ENCODE measurements at regions not wholly inside any gene's neighbourhood (a gene's known extent, or its start where the extent isn't known, plus 50 kb on each side); places are given as distances from the start of the nearest gene placed in this dataset.
"Not testable (repeated sequence)": the region's sequence is repeated elsewhere in the genome, so short reads cannot be mapped to it uniquely, and the experiment has no call there.

- no peak for TF ChIP-seq CTCF (IDR thresholded peaks at IDR 0.05; ENCODE audit: low read depth, low read length, missing control alignments)
- H3K27me3 ChIP-seq (replicated peaks), result no peaks in the 10 kb centered on the region
- H3K27ac ChIP-seq, result no peak overlapping the region
- no peak for DNase-seq
- no peak overlapping the region for H3K4me3 ChIP-seq (ENCODE audit: low read depth, low read length)
- H3K36me3 ChIP-seq (replicated peaks), result no peaks in the 10 kb centered on the region
- in situ Hi-C loops (cut with HindIII; ENCODE audit: low pct_ligation_motif_present, low sequenced_read_pairs), result no loop called here
Observed at GRCh38 chr3:56935811-56936210, 124.7 kb upstream of the SPATA12 start.

- H3K4me3 ChIP-seq (ENCODE audit: low read depth, low read length); H3K27me3 ChIP-seq (replicated peaks); DNase-seq; H3K36me3 ChIP-seq (replicated peaks); in situ Hi-C loops (cut with HindIII; ENCODE audit: low pct_ligation_motif_present, low sequenced_read_pairs); H3K27ac ChIP-seq: not testable (repeated sequence)
Observed at GRCh38 chr3:56934481-56934880, 126.0 kb upstream of the SPATA12 start.

GRCh38 chr3:56933803-56934202, 126.7 kb upstream of the SPATA12 start:
- DNase-seq, result no peak
- H3K36me3 ChIP-seq (replicated peaks), result no peaks in the 10 kb centered on the region
- no peak overlapping the region for H3K27ac ChIP-seq
- in situ Hi-C loops (cut with HindIII; ENCODE audit: low pct_ligation_motif_present, low sequenced_read_pairs), result no loop called here
- no peaks in the 10 kb centered on the region for H3K27me3 ChIP-seq (replicated peaks)
- no peak overlapping the region for H3K4me3 ChIP-seq (ENCODE audit: low read depth, low read length)
- no peak for TF ChIP-seq CTCF (IDR thresholded peaks at IDR 0.05; ENCODE audit: low read depth, low read length, missing control alignments)

GRCh38 chr3:56932866-56933265, 127.6 kb upstream of the SPATA12 start:
- no peak for TF ChIP-seq CTCF (IDR thresholded peaks at IDR 0.05; ENCODE audit: low read depth, low read length, missing control alignments)
- Histone ChIP-seq H3K27ac (no peak overlapping the region), H3K4me3 (ENCODE audit: low read depth, low read length) (no peak overlapping the region), H3K36me3 (replicated peaks) (no peaks in the 10 kb centered on the region), H3K27me3 (replicated peaks) (no peaks in the 10 kb centered on the region)
- in situ Hi-C loops (cut with HindIII; ENCODE audit: low pct_ligation_motif_present, low sequenced_read_pairs), result no loop called here
- DNase-seq, result no peak

GRCh38 chr3:56931836-56932235, 128.6 kb upstream of the SPATA12 start:
- H3K27ac ChIP-seq, result no peak overlapping the region
- no peak overlapping the region for H3K4me3 ChIP-seq (ENCODE audit: low read depth, low read length)
- no peak for DNase-seq
- H3K36me3 ChIP-seq (replicated peaks), result no peaks in the 10 kb centered on the region
- H3K27me3 ChIP-seq (replicated peaks), result no peaks in the 10 kb centered on the region
- no peak for TF ChIP-seq CTCF (IDR thresholded peaks at IDR 0.05; ENCODE audit: low read depth, low read length, missing control alignments)
- in situ Hi-C loops (cut with HindIII; ENCODE audit: low pct_ligation_motif_present, low sequenced_read_pairs), result no loop called here

- Histone ChIP-seq H3K27me3 (replicated peaks) (no peaks in the 10 kb centered on the region), H3K4me3 (ENCODE audit: low read depth, low read length) (no peak overlapping the region), H3K36me3 (replicated peaks) (no peaks in the 10 kb centered on the region), H3K27ac (no peak overlapping the region)
- in situ Hi-C loops (cut with HindIII; ENCODE audit: low pct_ligation_motif_present, low sequenced_read_pairs), result no loop called here
- no peak for TF ChIP-seq CTCF (IDR thresholded peaks at IDR 0.05; ENCODE audit: low read depth, low read length, missing control alignments)
- no peak for DNase-seq
Observed at GRCh38 chr3:56930706-56931105, 129.0 kb upstream of the ARHGEF3 start.
